Pancreas (tissue), 10 donors: ENCODE measurements at regions not wholly inside any gene's neighbourhood (a gene's known extent, or its start where the extent isn't known, plus 50 kb on each side); places are given as distances from the start of the nearest gene placed in this dataset.

ENCODE experiments used
- ATAC-seq, 4 donors: fragments of 200-7000 bp; cut with Tn5 transposase; one replicate each; pipeline versions ENCODE4 v1.8.0 to v1.9.1; 2020; ENCODE audit warnings: mild to moderate bottlenecking in 4 of 4, moderate library complexity in 4 of 4
- DNase-seq, 6 donors: peaks; one replicate each; pipeline ENCODE4 v3.0.0-alpha.2; 2020
- FAIRE-seq: peaks from 2 replicates; lab custom pipeline; 2012; peaks lifted over from hg19 to GRCh38; lab: Jason Lieb, UNC
- H3K27ac ChIP-seq, 4 donors: fragments of 200-600 bp; sonication (generic); 1 replicate in 3 of 4; 2 replicates in 1 of 4; pipeline versions ENCODE4 v1.5.0 to v1.8.0; 2020
- H3K27me3 ChIP-seq, 4 donors: fragments of 200-600 bp; one replicate each; pipeline ENCODE4 v1.8.0; 2021
- H3K36me3 ChIP-seq, 3 donors: fragments of 200-600 bp; sonication (generic) in 1 of 3; one replicate each; pipeline versions ENCODE4 v1.5.0 to v1.8.0; 2020 to 2021
- H3K4me1 ChIP-seq, 3 donors: fragments of 200-600 bp; one replicate each; pipeline ENCODE4 v1.8.0; 2021
- H3K4me3 ChIP-seq, 4 donors: fragments of 200-600 bp; sonication (generic) in 2 of 4; one replicate each; pipeline versions ENCODE4 v1.5.0 to v1.8.0; 2020 to 2021
- H3K9me3 ChIP-seq, 4 donors: fragments of 200-600 bp; one replicate each; pipeline ENCODE4 v1.8.0; 2021
- CTCF ChIP-seq, 4 donors: fragments of 200-600 bp; sonication (generic) in 3 of 4; IDR thresholded peaks; one replicate each; pipeline versions ENCODE4 v1.5.0 to v1.8.0; 2021; ENCODE audit warnings: antibody characterized with exemption in 4 of 4
- WGBS, 2 donors: extraction: QIAGEN DNeasy Blood & Tissue Kit; methylation state at CpG; one replicate each; pipeline ENCODE4 v1.1.7; 2013; 5-methylcytosine and 5-hydroxymethylcytosine counted together
- intact Hi-C, 3 donors: fragments of 100-400 bp; cut with DNase I; formaldehyde crosslinking; loops; one replicate each; pipeline versions ENCODE4 v1.11.1 to v1.14.2; 2022
- donor health status: healthy with polysubstance abuse.
- donor health status: DM: no; HTN: no; CAD: no; lungs with moderate emphysema.
- donor health status: DM: no; HTN: no; CAD: no.
- donor health status: control.
- donor health status: control.
- donor health status: Bipolar disorder and iron deficiency.
- donor health status: DM: yes; HTN: yes; CAD: no.
- donor health status: DM: no; HTN: no; CAD: no.
- donor health status: DM: no; HTN: no; CAD: no.
- donor health status: DM: yes; HTN: yes; CAD: no.

- Histone ChIP-seq H3K36me3 (no peaks in the 10 kb centered on the region), H3K27me3 (no peaks in the 10 kb centered on the region), H3K4me3 (no peak overlapping the region), H3K4me1 (no peaks in the 10 kb centered on the region), H3K27ac (no peak overlapping the region), H3K9me3 (no peaks in the 10 kb centered on the region)
- intact Hi-C loops: no loop called here
- FAIRE-seq: no peak
- WGBS, 2 donors: 82 to 85% methylated on average over 5 of the region's 5 CpGs
- TF ChIP-seq CTCF (IDR thresholded peaks at IDR 0.05): no peak
- DNase-seq: no peak
- ATAC-seq: no peak
Measured at GRCh38 chr7:142454862-142455261, 197.0 kb upstream of the PRSS58 start.

- Histone ChIP-seq H3K4me1 (no peaks in the 10 kb centered on the region), H3K36me3 (no peaks in the 10 kb centered on the region), H3K9me3 (no peaks in the 10 kb centered on the region), H3K27ac (no peak overlapping the region), H3K4me3 (no peak overlapping the region), H3K27me3 (no peaks in the 10 kb centered on the region)
- no peak for TF ChIP-seq CTCF (IDR thresholded peaks at IDR 0.05)
- FAIRE-seq (no peak), ATAC-seq (no peak), DNase-seq (no peak)
- intact Hi-C loops: no loop called here
- 76 to 78% methylated on average over 4 of the region's 4 CpGs for WGBS, 2 donors
Measured at GRCh38 chr7:142452791-142453190, 194.9 kb upstream of the PRSS58 start.

- WGBS, 2 donors: 75 to 81% methylated on average over 4 of the region's 4 CpGs
Measured at GRCh38 chr7:142451817-142452216, 194.0 kb upstream of the PRSS58 start.

GRCh38 chr7:142451296-142451695 lies 193.4 kb upstream of the PRSS58 start:
- Histone ChIP-seq H3K36me3 (no peaks in the 10 kb centered on the region), H3K4me1 (no peaks in the 10 kb centered on the region), H3K27me3 (no peaks in the 10 kb centered on the region), H3K4me3 (no peak overlapping the region), H3K27ac (no peak overlapping the region), H3K9me3 (no peaks in the 10 kb centered on the region)
- TF ChIP-seq CTCF (IDR thresholded peaks at IDR 0.05): no peak
- ATAC-seq (peak in 2 of 4 donors; percentile 35 to 41), FAIRE-seq (no peak), DNase-seq (no peak)
- intact Hi-C loops: no loop called here
- 77 to 91% methylated on average over 5 of the region's 5 CpGs for WGBS, 2 donors

More at GRCh38 chr7:142451817-142452216, 194.0 kb upstream of the PRSS58 start:
- no peak for FAIRE-seq
- TF ChIP-seq CTCF (IDR thresholded peaks at IDR 0.05): no peak
- peak in 1 of 4 donors; percentile 15 for ATAC-seq
- no peak overlapping the region for H3K27ac ChIP-seq
- DNase-seq: no peak
- H3K4me1 ChIP-seq: no peaks in the 10 kb centered on the region
- intact Hi-C loops: no loop called here
- no peak overlapping the region for H3K4me3 ChIP-seq
- no peaks in the 10 kb centered on the region for H3K27me3 ChIP-seq
- no peaks in the 10 kb centered on the region for H3K9me3 ChIP-seq
- H3K36me3 ChIP-seq: no peaks in the 10 kb centered on the region

- Histone ChIP-seq H3K4me3 (no peak overlapping the region), H3K27ac (no peak overlapping the region), H3K9me3 (no peaks in the 10 kb centered on the region), H3K27me3 (no peaks in the 10 kb centered on the region), H3K4me1 (no peaks in the 10 kb centered on the region), H3K36me3 (no peaks in the 10 kb centered on the region)
- ATAC-seq (no peak), FAIRE-seq (no peak), DNase-seq (no peak)
- intact Hi-C loops: no loop called here
- 90 to 96% methylated on average over 2 of the region's 2 CpGs for WGBS, 2 donors
- no peak for TF ChIP-seq CTCF (IDR thresholded peaks at IDR 0.05)
Measured at GRCh38 chr7:142450695-142451094, 192.8 kb upstream of the PRSS58 start.
